Right cardiac atrium (tissue), 5 donors: ENCODE measurements at regions not wholly inside any gene's neighbourhood (a gene's known extent, or its start where the extent isn't known, plus 50 kb on each side); places are given as distances from the start of the nearest gene placed in this dataset.
"Not testable (repeated sequence)": the region's sequence is repeated elsewhere in the genome, so short reads cannot be mapped to it uniquely, and the experiment has no call there.

Experiments used
- ATAC-seq, 2 donors: fragments of 200-7000 bp; cut with Tn5 transposase; one replicate each; pipeline versions ENCODE4 v1.8.0 to v1.9.1; 2020; ENCODE audit warnings: moderate library complexity in 2 of 2, mild to moderate bottlenecking in 1 of 2
- DNase-seq, 3 donors: peaks; one replicate each; pipeline ENCODE4 v3.0.0-alpha.2; 2020
- H3K27ac ChIP-seq: one replicate; pipeline ENCODE4 v1.5.1; 2013; ENCODE audit warnings: mild to moderate bottlenecking, low read length, control low read depth, moderate library complexity
- H3K27me3 ChIP-seq: one replicate; pipeline ENCODE4 v1.6.1; 2013; ENCODE audit not compliant: control insufficient read depth, insufficient read depth
- H3K4me1 ChIP-seq: one replicate; pipeline ENCODE4 v1.6.1; 2013; ENCODE audit warnings: low read length; ENCODE audit not compliant: control insufficient read depth, insufficient read depth
- H3K4me3 ChIP-seq: one replicate; pipeline ENCODE4 v1.5.1; 2013; ENCODE audit warnings: low read length, control low read depth
- H3K9me3 ChIP-seq: one replicate; pipeline ENCODE4 v1.6.1; 2013; ENCODE audit warnings: low read length; ENCODE audit not compliant: control insufficient read depth
- WGBS: extraction: QIAGEN DNeasy Blood & Tissue Kit; methylation state at CpG from one replicate; pipeline ENCODE4 v1.1.7; 2013; 5-methylcytosine and 5-hydroxymethylcytosine counted together
- intact Hi-C, 4 donors: fragments of 100-400 bp; cut with DNase I; formaldehyde crosslinking; loops; one replicate each; pipeline versions ENCODE4 v1.11.0 to v1.14.0; 2022 to 2023
- donor health status: healthy with polysubstance abuse.
- donor health status: DM: no; HTN: yes; CAD: no.
- donor health status: DM: no; HTN: no; CAD: no.
- donor health status: DM: no; HTN: yes; CAD: no; lungs with severe emphysema.
- donor health status: DM: yes; HTN: yes; CAD: no.

DNA sequence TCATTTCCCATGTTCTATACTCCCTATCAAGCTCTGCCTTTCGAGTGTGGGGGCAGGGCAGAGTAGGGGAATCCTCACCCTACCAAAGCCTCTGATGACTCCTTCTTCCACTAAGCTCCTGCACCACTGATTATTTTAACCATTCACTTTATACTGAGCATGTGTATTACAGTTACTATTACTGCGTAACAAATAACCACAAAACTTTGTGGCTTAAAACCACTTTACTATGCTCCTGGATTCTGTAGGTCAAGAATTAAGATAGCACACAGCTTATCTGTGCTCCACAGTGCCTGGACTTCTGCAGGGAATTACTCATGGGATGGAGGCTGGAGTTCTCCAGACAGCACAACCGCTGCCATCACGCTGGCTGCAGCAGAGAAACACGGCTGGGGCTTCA lies 117.4 kb upstream of the DNAJC10 start:
- H3K27ac ChIP-seq: no peak overlapping the region
- H3K4me1 ChIP-seq: no peaks in the 10 kb centered on the region
- no peak overlapping the region for H3K4me3 ChIP-seq
- no peak for DNase-seq
- WGBS: 73% methylated on average over 5 of the region's 5 CpGs
- no peaks in the 10 kb centered on the region for H3K27me3 ChIP-seq
- no peaks in the 10 kb centered on the region for H3K9me3 ChIP-seq
- intact Hi-C loops: no loop called here
- ATAC-seq: peak in 1 of 2 donors; percentile 16

DNA sequence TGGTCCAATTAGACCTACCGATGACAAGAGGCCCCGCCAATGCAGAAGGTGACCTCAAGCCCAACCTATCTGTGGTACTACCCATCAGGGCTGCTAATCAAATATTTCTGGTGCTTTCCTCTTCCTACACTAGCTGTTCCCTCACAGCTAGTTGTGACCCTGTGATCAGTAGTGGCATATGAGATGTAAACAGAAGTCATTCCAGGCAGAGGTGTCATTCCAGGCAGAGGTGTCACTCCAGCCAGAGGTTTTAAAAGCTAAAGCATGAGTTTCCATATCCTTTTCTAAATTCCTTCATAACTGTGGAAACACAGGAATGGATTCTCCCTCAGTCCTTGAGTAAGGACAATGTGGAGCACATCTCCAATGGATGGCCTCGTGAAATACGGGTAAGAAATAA lies 110.9 kb upstream of the DNAJC10 start:
- H3K4me1 ChIP-seq: no peaks in the 10 kb centered on the region
- DNase-seq: no peak
- WGBS: 95% methylated on average over 4 of the region's 4 CpGs
- no peak for ATAC-seq
- H3K9me3 ChIP-seq: no peaks in the 10 kb centered on the region
- H3K4me3 ChIP-seq: no peak overlapping the region
- H3K27me3 ChIP-seq: no peaks in the 10 kb centered on the region
- intact Hi-C loops: no loop called here
- no peak overlapping the region for H3K27ac ChIP-seq

DNA sequence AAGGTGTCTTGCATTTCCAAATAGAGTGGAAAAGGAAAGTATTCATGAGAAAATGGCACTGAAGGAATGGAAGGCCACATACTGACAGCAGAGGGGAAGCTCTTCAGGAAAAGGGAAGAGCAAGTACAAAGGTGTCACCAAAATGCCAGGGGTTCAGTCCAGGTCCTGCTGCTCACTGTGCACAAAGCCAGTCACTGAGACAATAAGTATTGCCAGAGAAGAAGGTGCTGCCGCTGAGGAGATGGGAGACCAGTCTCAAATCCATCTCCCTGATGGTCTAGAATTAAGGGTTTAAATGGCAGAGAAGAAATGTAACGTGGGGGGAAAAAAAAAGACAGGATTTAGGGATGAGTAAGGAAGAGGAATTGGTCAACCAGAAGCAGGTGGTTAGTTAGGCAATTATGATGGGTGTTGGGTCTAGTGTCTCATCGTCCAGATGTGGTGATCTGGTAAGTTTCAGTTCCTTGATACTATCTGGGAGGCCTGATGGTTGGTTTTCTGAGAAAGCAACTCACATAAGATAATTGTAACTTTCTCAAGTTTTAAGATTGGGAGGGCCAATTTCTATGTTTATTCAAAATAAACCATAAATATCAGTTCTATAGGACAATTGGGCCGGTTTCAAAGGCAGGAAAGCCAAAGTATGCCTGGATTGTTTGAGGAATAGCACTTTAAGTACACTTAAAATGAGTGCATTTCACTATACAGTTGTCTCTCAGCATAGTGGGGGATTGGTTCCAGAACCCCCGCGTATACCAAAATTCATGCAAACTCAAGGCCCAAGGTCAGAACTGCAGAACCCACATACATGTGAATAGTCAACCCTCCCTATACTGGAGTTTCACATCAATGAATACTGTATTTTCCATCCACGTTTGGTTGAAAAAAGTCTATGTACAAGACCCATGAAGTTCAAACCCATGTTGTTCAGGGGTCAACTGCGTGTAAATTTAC lies 109.1 kb upstream of the DNAJC10 start:
- Histone ChIP-seq H3K27me3 (no peaks in the 10 kb centered on the region), H3K4me3 (no peak overlapping the region), H3K9me3 (no peaks in the 10 kb centered on the region), H3K4me1 (no peaks in the 10 kb centered on the region), H3K27ac (no peak overlapping the region)
- intact Hi-C loops: no loop called here
- ATAC-seq (no peak), DNase-seq (no peak)
- 91% methylated on average over 8 of the region's 8 CpGs for WGBS

DNA sequence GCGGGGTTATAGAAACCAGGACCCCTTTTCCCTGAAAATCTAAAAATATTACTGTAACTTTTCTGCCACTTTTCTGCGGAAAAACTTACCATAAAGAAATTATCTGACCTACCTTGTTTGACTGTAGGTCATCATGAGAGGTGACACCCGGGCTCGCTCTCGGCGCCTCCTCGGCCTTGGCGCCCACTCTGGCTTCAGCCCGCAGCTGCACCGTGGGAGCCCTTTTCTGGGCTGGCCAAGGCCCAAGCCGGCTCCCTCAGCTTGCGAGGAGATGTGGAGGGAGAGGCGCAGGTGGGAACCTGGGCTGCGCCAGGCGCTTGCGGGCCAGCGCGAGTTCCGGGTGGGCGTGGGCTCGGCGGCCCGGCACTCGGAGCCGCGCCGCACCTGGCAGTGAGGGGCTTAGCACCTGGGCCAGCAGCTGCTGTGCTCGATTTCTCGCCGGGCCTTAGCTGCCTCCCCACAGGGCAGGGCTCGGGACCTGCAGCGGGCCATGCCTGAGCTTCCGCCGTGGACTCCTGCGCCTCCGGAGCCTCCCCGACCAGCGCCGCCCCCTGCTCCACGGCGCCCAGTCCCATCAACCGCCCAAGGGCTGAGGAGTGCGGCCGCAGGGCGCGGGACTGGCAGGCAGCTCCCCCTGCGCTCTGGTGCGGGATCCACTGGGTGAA lies 107.7 kb upstream of the DNAJC10 start:
- Histone ChIP-seq H3K4me1 (no peaks in the 10 kb centered on the region), H3K27ac (no peak overlapping the region), H3K4me3 (no peak overlapping the region), H3K9me3 (no peaks in the 10 kb centered on the region), H3K27me3 (no peaks in the 10 kb centered on the region)
- DNase-seq: peak in 2 of 3 donors; percentile 15 to 41
- ATAC-seq: no peak
- WGBS: 93% methylated on average over 48 of the region's 48 CpGs
- intact Hi-C loops: no loop called here

DNA sequence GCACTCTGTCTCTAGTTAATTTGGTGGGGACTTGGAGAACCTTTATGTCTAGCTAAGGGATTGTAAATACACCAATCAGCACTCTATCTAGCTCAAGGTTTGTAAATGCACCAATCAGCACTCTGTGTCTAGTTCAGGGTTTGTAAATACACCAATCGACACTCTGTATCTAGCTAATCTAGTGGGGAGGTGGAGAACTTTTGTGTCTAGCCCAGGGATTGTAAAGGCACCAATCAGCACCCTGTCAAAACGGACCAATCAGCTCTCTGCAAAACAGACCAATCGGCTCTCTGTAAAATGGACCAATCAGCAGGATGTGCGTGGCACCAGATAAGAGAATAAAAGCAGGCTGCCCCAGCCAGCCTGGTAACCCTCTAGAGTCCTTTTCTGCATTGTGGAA lies 107.1 kb upstream of the DNAJC10 start:
- H3K4me1 ChIP-seq, DNase-seq, ATAC-seq, H3K9me3 ChIP-seq, intact Hi-C loops, H3K27me3 ChIP-seq, H3K4me3 ChIP-seq, H3K27ac ChIP-seq: not testable (repeated sequence)
- WGBS: 94% methylated on average over 4 of the region's 4 CpGs

DNA sequence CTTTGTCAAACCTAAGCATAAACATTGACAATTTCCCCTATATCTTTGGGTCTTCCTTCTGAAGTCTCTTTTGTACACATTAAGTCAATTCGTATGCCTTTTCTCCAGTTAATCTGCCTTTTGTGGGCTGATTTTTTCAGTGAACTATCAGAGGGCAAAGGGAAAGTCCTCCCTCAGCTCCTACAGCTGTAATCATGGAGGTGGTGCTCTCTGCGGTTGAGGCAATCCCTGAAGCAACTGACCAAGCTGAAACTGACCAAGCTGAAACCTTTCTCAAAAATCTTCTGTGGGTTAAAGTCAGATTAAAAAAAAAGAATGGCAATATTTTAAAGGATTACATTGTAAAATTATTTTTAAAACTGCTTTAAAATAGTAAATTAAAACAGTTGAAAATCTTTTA lies 105.8 kb upstream of the DNAJC10 start:
- WGBS: 76% methylated on average over 2 of the region's 2 CpGs
- H3K27me3 ChIP-seq: no peaks in the 10 kb centered on the region
- intact Hi-C loops: no loop called here

DNA sequence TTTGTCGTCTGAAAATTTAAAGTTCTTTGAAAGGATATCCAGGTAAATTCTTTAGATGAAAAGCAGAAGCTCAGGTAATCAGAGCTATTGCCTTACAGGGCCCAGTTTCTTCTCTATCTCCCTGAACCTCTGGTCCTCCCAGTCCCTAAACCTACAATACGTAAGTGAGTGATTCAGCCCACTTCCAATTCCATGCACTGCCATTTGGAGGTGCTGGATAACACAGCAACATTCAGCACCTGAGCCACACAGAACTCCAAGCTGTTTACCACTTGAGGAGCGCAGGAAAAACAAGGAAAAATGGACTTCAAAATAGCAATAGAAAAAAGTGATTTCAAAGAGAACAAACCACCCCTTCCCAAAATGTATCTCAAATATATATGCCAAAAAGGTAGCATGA lies 105.0 kb upstream of the DNAJC10 start:
- Histone ChIP-seq H3K4me1 (no peaks in the 10 kb centered on the region), H3K27me3 (no peaks in the 10 kb centered on the region), H3K9me3 (no peaks in the 10 kb centered on the region), H3K27ac (no peak overlapping the region), H3K4me3 (no peak overlapping the region)
- DNase-seq: no peak
- intact Hi-C loops: no loop called here
- ATAC-seq: no peak
- 92% methylated on average over 3 of the region's 3 CpGs for WGBS

More for the DNA sequence above, 105.8 kb upstream of the DNAJC10 start:
- ATAC-seq (no peak), DNase-seq (no peak)
- H3K27ac ChIP-seq: no peak overlapping the region
- no peaks in the 10 kb centered on the region for H3K9me3 ChIP-seq
- no peak overlapping the region for H3K4me3 ChIP-seq
- no peaks in the 10 kb centered on the region for H3K4me1 ChIP-seq

DNA sequence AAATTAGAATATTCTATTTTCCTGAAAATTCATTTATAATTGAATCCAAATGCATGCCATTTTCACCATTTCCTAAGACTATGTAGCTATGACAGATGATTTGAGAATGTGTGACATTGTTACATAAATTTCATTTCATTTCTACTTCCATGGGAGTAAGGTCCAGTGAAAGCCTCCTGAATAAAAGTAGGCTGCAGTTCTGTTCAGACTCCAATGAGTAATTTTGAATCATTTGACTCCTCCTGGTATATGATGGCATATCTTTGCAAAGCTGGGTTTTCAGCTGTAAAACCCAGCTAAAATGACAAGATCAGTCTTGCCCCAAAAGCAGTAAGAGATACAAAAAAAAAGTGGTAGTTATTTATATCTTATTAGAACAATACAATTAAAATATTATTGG lies 101.0 kb upstream of the DNAJC10 start:
- intact Hi-C loops: no loop called here
- no peaks in the 10 kb centered on the region for H3K9me3 ChIP-seq
- DNase-seq (no peak), ATAC-seq (no peak)
- no peaks in the 10 kb centered on the region for H3K4me1 ChIP-seq
- no peaks in the 10 kb centered on the region for H3K27me3 ChIP-seq
- H3K4me3 ChIP-seq: no peak overlapping the region
- H3K27ac ChIP-seq: no peak overlapping the region

DNA sequence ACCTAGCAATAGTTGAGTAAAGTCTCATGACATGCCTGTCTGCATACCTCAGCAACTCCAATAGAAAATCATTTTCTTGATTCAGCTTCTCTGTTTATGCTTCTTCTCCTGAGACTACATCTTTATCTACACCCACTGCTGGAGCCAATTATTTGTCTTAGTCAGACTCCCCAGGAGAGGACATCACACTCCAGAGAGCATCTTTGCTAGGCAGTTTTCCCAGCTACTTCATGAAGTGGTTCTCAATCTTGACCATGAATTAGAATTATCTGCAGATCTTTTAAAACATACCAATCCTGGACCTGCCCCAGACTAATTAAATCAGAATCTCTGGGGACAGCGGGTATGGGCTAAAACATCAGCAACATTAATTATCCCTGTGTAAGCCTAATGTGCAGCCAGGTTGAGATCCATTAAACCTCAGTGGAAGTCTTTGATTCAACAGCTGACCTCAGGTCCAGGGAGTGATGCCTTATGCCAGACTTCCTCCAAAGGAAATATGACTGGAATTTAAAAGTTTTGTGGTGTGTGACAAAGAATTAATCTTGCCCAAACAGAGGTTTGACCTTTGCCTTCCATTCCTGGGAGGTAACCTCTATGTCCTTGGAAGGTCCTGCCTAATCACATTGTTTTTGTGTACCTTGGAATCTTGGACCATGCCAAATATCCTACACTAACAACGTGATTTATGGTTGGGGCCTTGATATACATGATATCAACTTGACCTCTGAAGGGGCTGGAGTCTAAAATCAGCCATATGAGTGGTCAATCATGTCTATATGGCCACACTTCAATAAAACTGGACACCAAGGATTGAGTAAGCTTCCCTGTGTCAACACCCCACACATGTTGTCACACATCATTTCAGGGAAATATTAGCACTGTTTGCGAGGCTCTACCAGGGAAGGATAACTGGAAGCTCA lies 99.3 kb upstream of the DNAJC10 start:
- ATAC-seq (peak in 1 of 2 donors; percentile 76), DNase-seq (no peak)
- Histone ChIP-seq H3K27ac (no peak overlapping the region), H3K27me3 (no peaks in the 10 kb centered on the region), H3K9me3 (no peaks in the 10 kb centered on the region), H3K4me3 (no peak overlapping the region), H3K4me1 (no peaks in the 10 kb centered on the region)
- intact Hi-C loops: no loop called here
- 70% methylated on average over 3 of the region's 3 CpGs for WGBS

DNA sequence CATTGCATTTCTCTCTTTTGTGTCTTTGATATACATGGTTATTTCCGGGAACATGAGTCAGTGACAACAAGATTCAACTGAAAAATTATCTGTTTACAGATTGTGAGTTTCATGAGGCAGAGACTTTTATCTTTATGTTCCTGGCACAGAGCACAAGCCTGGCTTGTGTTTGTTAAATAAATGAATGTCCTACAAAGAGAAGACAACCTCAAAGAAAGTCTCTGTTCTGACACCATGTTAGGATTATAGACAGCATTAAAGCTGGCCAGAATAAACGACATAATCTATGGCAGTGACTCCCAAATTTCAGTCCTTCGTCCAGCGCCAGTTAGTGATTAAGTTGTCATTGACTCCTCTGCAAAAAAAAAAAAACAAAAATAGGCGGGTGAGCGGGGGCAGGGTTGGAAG lies 97.4 kb upstream of the DNAJC10 start:
- 34% methylated on average over 6 of the region's 6 CpGs for WGBS
- Histone ChIP-seq H3K4me3 (no peak overlapping the region), H3K27me3 (no peaks in the 10 kb centered on the region), H3K4me1 (no peaks in the 10 kb centered on the region), H3K27ac (no peak overlapping the region), H3K9me3 (no peaks in the 10 kb centered on the region)
- peak; percentile 40 to 88 for ATAC-seq
- intact Hi-C loops: no loop called here
- DNase-seq: peak in 1 of 3 donors; percentile 16

DNA sequence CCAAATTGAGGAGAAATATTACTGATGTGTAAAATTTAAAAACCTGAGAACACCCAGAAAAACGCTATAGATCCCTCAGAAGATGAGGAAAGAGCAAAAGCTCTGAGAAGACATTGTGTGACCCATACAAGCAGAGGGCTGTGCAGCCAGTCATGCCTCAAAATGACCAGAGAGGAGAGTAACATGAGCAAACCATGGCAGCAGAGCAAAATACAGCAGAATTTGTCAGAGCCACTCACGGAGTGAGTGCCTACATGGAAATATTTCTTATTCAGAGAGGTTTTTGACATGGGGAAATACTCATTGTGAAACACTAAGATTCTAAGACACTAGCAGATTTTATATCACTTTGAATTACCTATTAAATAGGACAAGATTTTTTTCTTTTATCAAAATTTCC lies 96.8 kb upstream of the DNAJC10 start:
- DNase-seq: no peak
- WGBS: 78% methylated on average over 2 of the region's 2 CpGs
- H3K27me3 ChIP-seq: no peaks in the 10 kb centered on the region
- H3K4me3 ChIP-seq: no peak overlapping the region
- H3K4me1 ChIP-seq: no peaks in the 10 kb centered on the region
- ATAC-seq: no peak
- no peaks in the 10 kb centered on the region for H3K9me3 ChIP-seq
- intact Hi-C loops: no loop called here
- H3K27ac ChIP-seq: no peak overlapping the region
